CD4-positive, CD25-positive, alpha-beta regulatory T cell (primary cell): ENCODE measurements at regions not wholly inside any gene's neighbourhood (a gene's known extent, or its start where the extent isn't known, plus 50 kb on each side); places are given as distances from the start of the nearest gene placed in this dataset.

Source experiments
- ATAC-seq, 2 donors: fragments of 150-1000 bp; cut with Tn5 transposase; one replicate each; pipeline ENCODE4 v1.10.0; 2021; ENCODE audit warnings: low read depth in 2 of 2, moderate number of reproducible peaks in 2 of 2, moderate library complexity in 1 of 2
- DNase-seq, 3 donors: peaks; one replicate each; pipeline versions ENCODE4 v3.0.0 to v3.0.0-alpha.2; 2012 to 2022; ENCODE audit warnings: mixed read lengths in 1 of 3
- H3K27ac ChIP-seq: one replicate; pipeline ENCODE4 v1.7.0; 2013; ENCODE audit warnings: mild to moderate bottlenecking, low read length; ENCODE audit not compliant: insufficient read depth, poor library complexity, severe bottlenecking
- H3K27me3 ChIP-seq: one replicate; pipeline ENCODE4 v1.7.0; 2013; ENCODE audit warnings: low read length; ENCODE audit not compliant: control insufficient read depth, insufficient read depth
- H3K36me3 ChIP-seq: one replicate; pipeline ENCODE4 v1.7.0; 2013; ENCODE audit warnings: mild to moderate bottlenecking, low read length, moderate library complexity; ENCODE audit not compliant: control insufficient read depth, insufficient read depth
- H3K4me1 ChIP-seq: 2 replicates; pipeline ENCODE4 v1.7.0; 2013; ENCODE audit warnings: mild to moderate bottlenecking, low read length; ENCODE audit not compliant: insufficient read depth, control insufficient read depth, poor library complexity, severe bottlenecking
- H3K4me3 ChIP-seq: one replicate; pipeline ENCODE4 v1.7.0; 2013; ENCODE audit warnings: low read depth, mild to moderate bottlenecking, low read length, moderate library complexity
- H3K9me3 ChIP-seq, 2 experiments: 1 replicate in 1 of 2; 2 replicates in 1 of 2; pipeline ENCODE4 v1.7.0; 2013; ENCODE audit warnings: low read length in 2 of 2, mild to moderate bottlenecking in 1 of 2, moderate library complexity in 1 of 2; ENCODE audit not compliant: control insufficient read depth in 2 of 2
- H3K27ac Mint-ChIP-seq, 3 donors: one replicate each; pipeline ENCODE4 v1.8.0; 2020 to 2022; ENCODE audit warnings: mild to moderate bottlenecking in 3 of 3, mixed read lengths in 3 of 3, moderate library complexity in 2 of 3
- H3K27me3 Mint-ChIP-seq: one replicate; pipeline ENCODE4 v1.8.0; 2022; ENCODE audit warnings: mild to moderate bottlenecking, mixed read lengths
- H3K36me3 Mint-ChIP-seq: one replicate; pipeline ENCODE4 v1.8.0; 2020; ENCODE audit warnings: mixed read lengths
- H3K4me1 Mint-ChIP-seq, 4 donors: one replicate each; pipeline ENCODE4 v1.8.0; 2020 to 2022; ENCODE audit warnings: mixed read lengths in 4 of 4, mild to moderate bottlenecking in 1 of 4
- H3K4me3 Mint-ChIP-seq, 4 donors: one replicate each; pipeline ENCODE4 v1.8.0; 2020 to 2022; ENCODE audit warnings: mild to moderate bottlenecking in 4 of 4, mixed read lengths in 4 of 4, moderate library complexity in 3 of 4
- H3K9me3 Mint-ChIP-seq, 7 donors: one replicate each; pipeline ENCODE4 v1.8.0; 2020 to 2022; ENCODE audit warnings: mixed read lengths in 7 of 7, mild to moderate bottlenecking in 3 of 7, moderate library complexity in 2 of 7

- Mint-ChIP-seq H3K4me1 (no peaks in the 10 kb centered on the region), H3K27ac (no peak overlapping the region), H3K36me3 (no peaks in the 10 kb centered on the region), H3K27me3 (no peaks in the 10 kb centered on the region), H3K4me3 (no peak overlapping the region), H3K9me3 (peaks cover 2 to 25% (median 9%) of the 10 kb centered on the region in 7 donors)
- no peak for DNase-seq
- no peak overlapping the region for H3K4me3 ChIP-seq
- no peaks in the 10 kb centered on the region for H3K27me3 ChIP-seq
- H3K9me3 ChIP-seq: peaks cover 0 to 4% of the 10 kb centered on the region in 2 experiments
- ATAC-seq: no peak
- no peaks in the 10 kb centered on the region for H3K4me1 ChIP-seq
- H3K36me3 ChIP-seq: no peaks in the 10 kb centered on the region
- no peak overlapping the region for H3K27ac ChIP-seq
These were observed 1177.6 kb downstream of the ADGRL3 start for GRCh38 chr4:62377700-62378099.

DNA sequence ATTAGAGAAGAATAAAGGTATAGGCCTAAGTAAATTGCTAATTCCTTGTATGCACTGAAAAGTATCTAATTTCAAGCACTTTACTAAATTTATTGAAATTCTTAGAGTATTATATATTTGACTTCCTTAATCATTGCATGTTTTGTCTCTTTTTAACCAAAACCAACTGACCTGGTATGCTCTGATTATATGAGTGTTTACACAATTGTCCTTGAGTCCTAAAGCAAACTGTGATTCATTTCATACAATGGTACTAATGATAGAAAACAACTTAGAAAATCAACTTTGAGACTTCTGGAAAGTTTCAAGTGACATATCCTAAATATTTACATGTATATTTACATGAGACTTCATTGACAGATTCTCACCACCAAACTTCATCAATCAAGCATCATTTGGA, 1177.1 kb downstream of the ADGRL3 start:
- H3K36me3 ChIP-seq: no peaks in the 10 kb centered on the region
- H3K27me3 ChIP-seq: no peaks in the 10 kb centered on the region
- Mint-ChIP-seq H3K9me3 (peaks cover 2 to 25% (median 9%) of the 10 kb centered on the region in 7 donors), H3K4me1 (no peaks in the 10 kb centered on the region), H3K27ac (no peak overlapping the region), H3K4me3 (no peak overlapping the region), H3K27me3 (no peaks in the 10 kb centered on the region), H3K36me3 (no peaks in the 10 kb centered on the region)
- ATAC-seq (no peak), DNase-seq (no peak)
- no peaks in the 10 kb centered on the region for H3K4me1 ChIP-seq
- H3K27ac ChIP-seq: no peak overlapping the region
- H3K9me3 ChIP-seq: peaks cover 0 to 4% of the 10 kb centered on the region in 2 experiments
- H3K4me3 ChIP-seq: no peak overlapping the region

DNA sequence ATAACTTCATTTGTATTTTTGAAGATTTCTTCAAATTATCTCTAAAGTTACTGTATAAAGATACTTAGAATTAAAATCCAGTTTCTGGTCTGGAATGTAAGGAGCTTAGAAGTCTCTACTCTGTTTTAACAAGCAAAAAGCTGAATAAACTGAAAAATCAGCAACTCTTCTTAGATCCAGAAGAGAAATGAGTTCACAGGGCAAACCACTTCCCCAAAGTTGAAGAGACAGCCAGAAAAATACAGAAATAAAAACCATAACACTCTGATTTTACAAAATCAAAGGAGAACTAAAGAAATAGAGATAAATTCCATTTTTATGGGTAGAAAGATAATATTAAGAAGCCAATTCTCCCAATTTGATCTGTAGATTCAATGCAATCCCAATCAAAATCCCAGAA, 1166.8 kb downstream of the ADGRL3 start:
- Mint-ChIP-seq H3K4me3 (no peak overlapping the region), H3K4me1 (no peaks in the 10 kb centered on the region), H3K27ac (no peak overlapping the region), H3K9me3 (peaks cover 3 to 21% (median 11%) of the 10 kb centered on the region in 7 donors), H3K27me3 (no peaks in the 10 kb centered on the region), H3K36me3 (no peaks in the 10 kb centered on the region)
- no peak overlapping the region for H3K27ac ChIP-seq
- H3K9me3 ChIP-seq: peaks cover 2 to 3% of the 10 kb centered on the region in 2 experiments
- H3K27me3 ChIP-seq: no peaks in the 10 kb centered on the region
- no peaks in the 10 kb centered on the region for H3K4me1 ChIP-seq
- DNase-seq: no peak
- H3K36me3 ChIP-seq: no peaks in the 10 kb centered on the region
- no peak overlapping the region for H3K4me3 ChIP-seq
- no peak for ATAC-seq

GRCh38 chr4:62360156-62360545, 1160.0 kb downstream of the ADGRL3 start:
- Mint-ChIP-seq H3K36me3 (no peaks in the 10 kb centered on the region), H3K9me3 (peaks cover 2 to 14% (median 6%) of the 10 kb centered on the region in 7 donors), H3K4me3 (no peak overlapping the region), H3K27me3 (no peaks in the 10 kb centered on the region), H3K4me1 (no peaks in the 10 kb centered on the region), H3K27ac (no peak overlapping the region)
- no peak overlapping the region for H3K27ac ChIP-seq
- H3K36me3 ChIP-seq: no peaks in the 10 kb centered on the region
- no peaks in the 10 kb centered on the region for H3K4me1 ChIP-seq
- DNase-seq (no peak), ATAC-seq (no peak)
- no peaks in the 10 kb centered on the region for H3K27me3 ChIP-seq
- H3K9me3 ChIP-seq: peaks cover 2 to 11% of the 10 kb centered on the region in 2 experiments
- no peak overlapping the region for H3K4me3 ChIP-seq

DNA sequence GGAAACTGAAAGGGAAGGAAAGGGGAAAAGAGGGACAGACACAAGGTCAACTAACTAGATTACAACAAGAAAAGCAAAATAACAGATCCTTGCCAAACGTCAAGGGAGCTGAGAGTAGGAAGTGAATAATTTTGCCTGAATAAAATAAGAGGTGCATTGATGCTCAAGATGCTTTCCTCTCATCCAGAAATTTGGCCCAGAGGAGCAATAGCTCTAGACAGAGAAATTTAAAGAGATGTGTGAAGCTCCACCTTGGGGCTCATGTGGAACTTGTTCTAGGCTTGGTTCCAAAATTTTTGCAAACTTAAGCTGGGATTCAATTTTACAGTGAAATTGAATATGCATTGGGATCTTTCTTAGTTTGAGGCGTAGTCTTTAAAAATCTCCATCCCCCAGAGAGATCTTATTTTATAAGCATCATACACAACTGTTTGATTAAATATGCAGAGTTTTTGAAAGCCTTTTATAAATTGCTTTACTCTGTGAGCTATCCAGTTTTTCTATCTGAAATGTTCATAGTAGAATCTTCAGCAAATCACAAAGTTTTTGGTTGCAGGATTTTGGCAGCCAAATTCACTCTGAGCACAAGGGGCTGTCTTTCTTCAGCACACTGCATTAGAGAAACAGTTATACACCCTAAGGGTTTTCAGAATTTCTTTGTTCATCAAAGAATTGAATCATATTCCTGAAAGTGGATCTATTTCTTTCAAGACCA, 1159.5 kb downstream of the ADGRL3 start:
- Mint-ChIP-seq H3K27ac (no peak overlapping the region), H3K9me3 (peaks cover 2 to 11% (median 4%) of the 10 kb centered on the region in 7 donors), H3K4me3 (no peak overlapping the region), H3K4me1 (no peaks in the 10 kb centered on the region), H3K27me3 (no peaks in the 10 kb centered on the region), H3K36me3 (no peaks in the 10 kb centered on the region)
- DNase-seq (no peak), ATAC-seq (no peak)
- Histone ChIP-seq H3K4me3 (no peak overlapping the region), H3K27me3 (no peaks in the 10 kb centered on the region), H3K9me3 (peaks cover 2 to 11% of the 10 kb centered on the region in 2 experiments), H3K27ac (no peak overlapping the region), H3K36me3 (no peaks in the 10 kb centered on the region), H3K4me1 (no peaks in the 10 kb centered on the region)

GRCh38 chr4:62344915-62345314, 1144.8 kb downstream of the ADGRL3 start:
- Mint-ChIP-seq H3K9me3 (peaks cover 0 to 38% (median 10%) of the 10 kb centered on the region in 7 donors), H3K27me3 (no peaks in the 10 kb centered on the region), H3K27ac (no peak overlapping the region), H3K36me3 (no peaks in the 10 kb centered on the region), H3K4me3 (no peak overlapping the region), H3K4me1 (no peaks in the 10 kb centered on the region)
- ATAC-seq (no peak), DNase-seq (no peak)
- H3K4me1 ChIP-seq: no peaks in the 10 kb centered on the region
- H3K4me3 ChIP-seq: no peak overlapping the region
- H3K27ac ChIP-seq: no peak overlapping the region
- H3K9me3 ChIP-seq: peaks cover 3 to 6% of the 10 kb centered on the region in 2 experiments
- H3K27me3 ChIP-seq: no peaks in the 10 kb centered on the region
- no peaks in the 10 kb centered on the region for H3K36me3 ChIP-seq

GRCh38 chr4:62344474-62344873, 1144.3 kb downstream of the ADGRL3 start:
- Mint-ChIP-seq H3K4me1 (no peaks in the 10 kb centered on the region), H3K36me3 (no peaks in the 10 kb centered on the region), H3K4me3 (no peak overlapping the region), H3K27ac (no peak overlapping the region), H3K27me3 (no peaks in the 10 kb centered on the region), H3K9me3 (peaks cover 0 to 39% (median 8%) of the 10 kb centered on the region in 7 donors)
- no peak overlapping the region for H3K4me3 ChIP-seq
- DNase-seq: no peak
- peaks cover 2 to 6% of the 10 kb centered on the region in 2 experiments for H3K9me3 ChIP-seq
- no peaks in the 10 kb centered on the region for H3K4me1 ChIP-seq
- H3K27me3 ChIP-seq: no peaks in the 10 kb centered on the region
- no peak overlapping the region for H3K27ac ChIP-seq
- H3K36me3 ChIP-seq: no peaks in the 10 kb centered on the region
- ATAC-seq: no peak

DNA sequence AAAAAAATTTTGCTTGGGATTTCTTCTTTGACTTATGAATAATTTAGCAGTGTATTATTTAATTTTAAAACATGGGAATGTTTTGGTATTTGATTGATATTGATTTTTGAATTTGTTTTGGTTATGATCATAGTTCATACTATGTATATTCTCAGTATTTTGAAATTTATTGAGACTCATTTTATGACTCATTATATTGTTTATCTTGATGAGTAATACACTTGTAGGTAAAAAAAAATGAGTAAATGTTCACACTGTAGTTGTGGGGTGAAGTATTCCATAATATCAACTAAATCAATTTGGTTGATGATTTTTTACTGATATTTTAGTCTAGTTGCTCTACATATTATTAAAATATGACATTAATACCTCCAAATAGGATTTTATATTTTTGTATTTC, 1142.2 kb downstream of the ADGRL3 start:
- Histone ChIP-seq H3K27me3 (no peaks in the 10 kb centered on the region), H3K36me3 (no peaks in the 10 kb centered on the region), H3K27ac (no peak overlapping the region), H3K4me3 (no peak overlapping the region), H3K9me3 (peaks cover 2 to 10% of the 10 kb centered on the region in 2 experiments), H3K4me1 (no peaks in the 10 kb centered on the region)
- DNase-seq (no peak), ATAC-seq (no peak)
- H3K4me3 Mint-ChIP-seq: no peak overlapping the region
- H3K27me3 Mint-ChIP-seq: no peaks in the 10 kb centered on the region
- H3K36me3 Mint-ChIP-seq: peaks cover 4% of the 10 kb centered on the region
- peaks cover 4 to 52% (median 14%) of the 10 kb centered on the region in 7 donors for H3K9me3 Mint-ChIP-seq
- no peak overlapping the region for H3K27ac Mint-ChIP-seq
- no peaks in the 10 kb centered on the region for H3K4me1 Mint-ChIP-seq
